Naive thymus-derived CD4-positive, alpha-beta T cell (primary cell): ENCODE measurements at regions not wholly inside any gene's neighbourhood (a gene's known extent, or its start where the extent isn't known, plus 50 kb on each side); places are given as distances from the start of the nearest gene placed in this dataset.

Source experiments
- ATAC-seq: fragments of 150-1000 bp; cut with Tn5 transposase; 2 replicates; pipeline ENCODE4 v1.10.0; 2021; ENCODE audit warnings: mild to moderate bottlenecking, moderate library complexity
- CTCF ChIA-PET: fragments of 350-600 bp; sonication (Branson Sonifier 250); formaldehyde crosslinking; loops from one replicate; lab custom pipeline; 2021; ENCODE audit warnings: antibody characterized with exemption; lab: Charles Lee
- POLR2A ChIA-PET: fragments of 350-600 bp; sonication (Branson Sonifier 250); formaldehyde crosslinking; loops from one replicate; lab custom pipeline; 2021; ENCODE audit warnings: antibody characterized with exemption, inconsistent platforms; lab: Charles Lee
- DNase-seq, 9 donors: peaks; one replicate each; pipeline versions ENCODE4 v3.0.0 to v3.0.0-alpha.2; 2020 to 2022; ENCODE audit warnings: mixed read lengths in 1 of 9
- H3K27ac ChIP-seq: one replicate; pipeline ENCODE4 v1.7.0; 2013; ENCODE audit warnings: mild to moderate bottlenecking, low read depth, low read length, moderate library complexity
- H3K27me3 ChIP-seq, 2 donors: one replicate each; pipeline ENCODE4 v1.7.0; 2013; ENCODE audit warnings: low read length in 2 of 2, mild to moderate bottlenecking in 2 of 2, moderate library complexity in 2 of 2; ENCODE audit not compliant: control insufficient read depth in 2 of 2, insufficient read depth in 2 of 2
- H3K36me3 ChIP-seq, 3 experiments: 1 replicate in 2 of 3; 2 replicates in 1 of 3; pipeline ENCODE4 v1.7.0; 2013; ENCODE audit warnings: low read length in 3 of 3, mild to moderate bottlenecking in 3 of 3, moderate library complexity in 1 of 3; ENCODE audit not compliant: insufficient read depth in 3 of 3, control insufficient read depth in 2 of 3
- H3K4me1 ChIP-seq, 2 donors: one replicate each; pipeline ENCODE4 v1.7.0; 2013; ENCODE audit warnings: low read length in 2 of 2, mild to moderate bottlenecking in 2 of 2, moderate library complexity in 1 of 2; ENCODE audit not compliant: control insufficient read depth in 2 of 2, insufficient read depth in 2 of 2
- H3K4me3 ChIP-seq: 2 replicates; pipeline ENCODE4 v1.7.0; 2013; ENCODE audit warnings: mild to moderate bottlenecking, low read length
- H3K9me3 ChIP-seq, 3 experiments: 1 replicate in 2 of 3; 2 replicates in 1 of 3; pipeline ENCODE4 v1.7.0; 2013; ENCODE audit warnings: low read length in 3 of 3; ENCODE audit not compliant: control insufficient read depth in 2 of 3
- H3K27ac Mint-ChIP-seq, 9 donors: one replicate each; pipeline ENCODE4 v1.8.0; 2020 to 2022; ENCODE audit warnings: mixed read lengths in 9 of 9, mild to moderate bottlenecking in 8 of 9, moderate library complexity in 5 of 9, inconsistent platforms in 2 of 9
- H3K27me3 Mint-ChIP-seq, 5 donors: one replicate each; pipeline ENCODE4 v1.8.0; 2021 to 2022; ENCODE audit warnings: mixed read lengths in 5 of 5, mild to moderate bottlenecking in 1 of 5
- H3K36me3 Mint-ChIP-seq, 5 donors: one replicate each; pipeline ENCODE4 v1.8.0; 2020 to 2022; ENCODE audit warnings: mixed read lengths in 5 of 5, mild to moderate bottlenecking in 3 of 5, inconsistent platforms in 1 of 5
- H3K4me1 Mint-ChIP-seq, 7 donors: one replicate each; pipeline ENCODE4 v1.8.0; 2020 to 2022; ENCODE audit warnings: mixed read lengths in 7 of 7, mild to moderate bottlenecking in 3 of 7, inconsistent platforms in 1 of 7
- H3K4me3 Mint-ChIP-seq, 10 donors: one replicate each; pipeline ENCODE4 v1.8.0; 2020 to 2022; ENCODE audit warnings: mild to moderate bottlenecking in 10 of 10, mixed read lengths in 10 of 10, moderate library complexity in 6 of 10, inconsistent platforms in 2 of 10
- H3K9me3 Mint-ChIP-seq, 11 donors: one replicate each; pipeline ENCODE4 v1.8.0; 2020 to 2022; ENCODE audit warnings: mixed read lengths in 11 of 11, mild to moderate bottlenecking in 4 of 11, inconsistent platforms in 1 of 11, moderate library complexity in 1 of 11
- intact Hi-C, 2 donors: fragments of 100-400 bp; cut with micrococcal nuclease; formaldehyde crosslinking; loops; one replicate each; pipeline ENCODE4 v1.15.1; 2023

DNA sequence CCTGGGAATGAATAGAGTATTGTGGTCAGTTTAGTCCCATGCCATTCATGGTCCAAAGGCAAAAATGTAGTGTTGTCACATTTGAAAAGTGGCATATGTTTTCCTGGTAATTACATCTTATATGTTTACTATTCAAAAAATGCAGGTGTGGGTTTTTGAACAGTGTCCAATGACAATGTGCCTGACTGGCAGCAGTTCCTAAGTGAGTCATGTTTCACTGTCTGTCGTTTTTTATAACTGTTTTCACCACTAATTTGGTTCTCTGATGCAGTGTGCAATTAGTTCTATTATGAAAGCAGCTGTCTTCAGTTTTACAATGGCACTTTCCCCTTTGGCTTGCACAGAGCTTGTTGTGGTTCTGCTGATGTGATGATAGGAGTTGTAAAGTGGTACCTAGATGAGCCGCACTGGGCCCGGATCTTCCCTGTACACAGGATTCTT lies 162.3 kb downstream of the SEM1 start:
- Mint-ChIP-seq H3K4me1 (no peaks in the 10 kb centered on the region), H3K9me3 (peaks cover 0 to 6% (median 4%) of the 10 kb centered on the region in 11 donors), H3K27me3 (peaks cover 0 to 25% (median 13%) of the 10 kb centered on the region in 5 donors), H3K27ac (no peak overlapping the region), H3K4me3 (no peak overlapping the region), H3K36me3 (no peaks in the 10 kb centered on the region)
- Histone ChIP-seq H3K27me3 (peaks cover 0 to 3% of the 10 kb centered on the region in 2 donors), H3K4me3 (no peak overlapping the region), H3K4me1 (no peaks in the 10 kb centered on the region), H3K27ac (no peak overlapping the region), H3K36me3 (no peaks in the 10 kb centered on the region), H3K9me3 (no peaks in the 10 kb centered on the region)
- ChIA-PET POLR2A (no interaction called here), CTCF (no interaction called here)
- no peak for DNase-seq
- intact Hi-C loops = no loop called here
- no peak for ATAC-seq

DNA sequence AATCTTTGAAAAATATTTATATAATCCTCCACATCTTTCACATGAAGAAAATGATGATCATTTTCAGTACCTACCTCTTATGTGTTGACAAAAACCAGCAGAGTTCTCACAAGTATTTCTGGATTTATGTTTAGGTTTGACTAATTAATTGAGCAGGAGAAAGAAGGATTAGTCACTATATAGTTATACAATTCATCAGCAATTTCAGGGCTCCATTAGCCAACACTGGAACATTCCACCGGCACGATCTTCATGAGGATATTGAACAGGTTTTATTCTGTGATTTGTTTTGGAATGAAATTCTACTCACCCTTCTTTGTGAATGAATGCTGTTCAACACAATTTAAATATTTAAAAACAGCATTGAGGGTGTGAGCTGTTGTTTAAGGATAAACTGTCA lies 163.2 kb downstream of the SEM1 start:
- DNase-seq (no peak), ATAC-seq (no peak)
- no peak overlapping the region for H3K4me3 ChIP-seq
- Mint-ChIP-seq H3K4me1 (no peaks in the 10 kb centered on the region), H3K9me3 (peaks cover 0 to 6% (median 3%) of the 10 kb centered on the region in 11 donors), H3K4me3 (no peak overlapping the region), H3K27ac (no peak overlapping the region), H3K36me3 (no peaks in the 10 kb centered on the region), H3K27me3 (peaks cover 0 to 25% (median 13%) of the 10 kb centered on the region in 5 donors)
- no peak overlapping the region for H3K27ac ChIP-seq
- CTCF ChIA-PET = no interaction called here
- intact Hi-C loops = no loop called here
- no peaks in the 10 kb centered on the region for H3K36me3 ChIP-seq
- H3K4me1 ChIP-seq = no peaks in the 10 kb centered on the region
- H3K9me3 ChIP-seq = no peaks in the 10 kb centered on the region
- peaks cover 0 to 3% of the 10 kb centered on the region in 2 donors for H3K27me3 ChIP-seq
- POLR2A ChIA-PET = no interaction called here

DNA sequence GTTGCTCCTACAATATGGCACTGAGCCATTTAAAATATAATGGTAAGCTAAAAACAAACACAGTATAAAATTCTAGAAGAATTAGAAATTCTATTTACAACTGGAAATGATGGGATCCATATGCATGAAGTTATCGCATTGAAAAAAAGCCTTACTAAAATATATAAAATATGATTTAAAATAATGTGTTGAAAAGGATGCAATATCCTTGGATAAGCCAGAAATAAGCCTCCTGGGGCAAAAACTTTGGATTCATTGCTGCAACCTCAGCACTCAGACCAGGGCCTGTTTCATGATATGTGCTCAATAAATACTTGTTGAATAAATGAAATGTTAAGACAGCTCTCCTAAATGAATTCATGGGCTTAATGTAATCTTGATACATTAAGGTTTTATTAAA lies 170.2 kb downstream of the SEM1 start:
- H3K27me3 Mint-ChIP-seq = peaks cover 0 to 22% (median 12%) of the 10 kb centered on the region in 5 donors
- intact Hi-C loops = no loop called here
- no peak for DNase-seq
- ATAC-seq = no peak
- Histone ChIP-seq H3K27ac (no peak overlapping the region), H3K4me3 (no peak overlapping the region), H3K27me3 (peaks cover 0 to 3% of the 10 kb centered on the region in 2 donors), H3K36me3 (no peaks in the 10 kb centered on the region), H3K9me3 (no peaks in the 10 kb centered on the region), H3K4me1 (no peaks in the 10 kb centered on the region)
- CTCF ChIA-PET = no interaction called here
- POLR2A ChIA-PET = no interaction called here
- H3K27ac Mint-ChIP-seq = no peak overlapping the region
- H3K9me3 Mint-ChIP-seq = peaks cover 0 to 4% (median 0%) of the 10 kb centered on the region in 11 donors
- H3K4me1 Mint-ChIP-seq = peaks cover 0 to 4% (median 0%) of the 10 kb centered on the region in 7 donors
- H3K36me3 Mint-ChIP-seq = no peaks in the 10 kb centered on the region
- no peak overlapping the region for H3K4me3 Mint-ChIP-seq

DNA sequence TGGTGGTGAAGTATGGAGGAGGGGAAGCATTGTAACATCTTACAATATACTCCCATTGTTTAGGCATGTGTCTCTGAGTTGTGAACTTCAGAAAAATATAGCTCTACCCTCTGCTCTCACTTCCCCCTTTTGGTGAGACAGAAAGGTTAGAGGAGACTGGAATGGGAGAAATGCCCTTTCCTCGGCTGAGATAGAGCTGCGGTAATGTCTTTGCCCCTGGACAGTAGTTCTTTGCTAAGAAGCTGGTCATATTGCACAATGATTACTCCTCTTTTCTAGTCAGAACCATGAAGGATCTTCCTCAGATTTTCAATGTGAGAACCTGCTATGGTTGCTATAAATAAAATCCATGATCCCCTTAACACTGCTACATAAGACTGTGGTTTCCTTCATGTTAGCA lies 171.0 kb downstream of the SEM1 start:
- Histone ChIP-seq H3K4me1 (no peaks in the 10 kb centered on the region), H3K27me3 (peaks cover 0 to 3% of the 10 kb centered on the region in 2 donors), H3K4me3 (no peak overlapping the region), H3K36me3 (no peaks in the 10 kb centered on the region), H3K9me3 (no peaks in the 10 kb centered on the region), H3K27ac (no peak overlapping the region)
- no peak for DNase-seq
- Mint-ChIP-seq H3K27ac (no peak overlapping the region), H3K4me3 (no peak overlapping the region), H3K36me3 (no peaks in the 10 kb centered on the region), H3K27me3 (peaks cover 0 to 23% (median 12%) of the 10 kb centered on the region in 5 donors), H3K9me3 (peaks cover 0 to 4% (median 0%) of the 10 kb centered on the region in 11 donors), H3K4me1 (peaks cover 0 to 4% (median 0%) of the 10 kb centered on the region in 7 donors)
- intact Hi-C loops = no loop called here
- CTCF ChIA-PET = no interaction called here
- no peak for ATAC-seq
- POLR2A ChIA-PET = no interaction called here

DNA sequence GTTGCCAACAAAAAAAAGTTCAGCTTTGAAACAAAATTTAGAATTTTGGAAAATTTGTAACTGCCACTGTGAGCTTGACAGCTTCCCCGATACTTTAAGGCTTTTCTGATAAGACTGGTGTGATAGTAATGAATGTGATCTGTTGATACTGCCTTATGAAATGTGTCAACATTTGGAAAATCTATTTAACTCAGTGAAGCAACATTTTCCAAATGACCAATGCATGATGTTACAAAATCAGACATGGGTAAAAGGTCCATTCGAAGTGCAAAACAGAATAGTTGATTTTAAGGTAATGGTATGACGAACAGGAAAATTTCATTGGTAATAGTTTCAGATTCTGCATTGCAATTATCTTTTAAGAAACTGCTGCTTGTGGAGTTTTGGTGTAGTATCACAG lies 175.4 kb downstream of the SEM1 start:
- no peaks in the 10 kb centered on the region for H3K36me3 ChIP-seq
- Mint-ChIP-seq H3K27ac (no peak overlapping the region), H3K9me3 (peaks cover 0 to 4% (median 0%) of the 10 kb centered on the region in 11 donors), H3K4me1 (peaks cover 0 to 4% (median 0%) of the 10 kb centered on the region in 7 donors), H3K27me3 (peaks cover 5 to 49% (median 14%) of the 10 kb centered on the region in 5 donors), H3K36me3 (no peaks in the 10 kb centered on the region), H3K4me3 (no peak overlapping the region)
- H3K9me3 ChIP-seq = no peaks in the 10 kb centered on the region
- ChIA-PET POLR2A (no interaction called here), CTCF (no interaction called here)
- intact Hi-C loops = no loop called here
- no peak for ATAC-seq
- no peak for DNase-seq
- no peak overlapping the region for H3K27ac ChIP-seq
- H3K4me3 ChIP-seq = no peak overlapping the region
- H3K27me3 ChIP-seq = no peaks in the 10 kb centered on the region
- H3K4me1 ChIP-seq = no peaks in the 10 kb centered on the region

DNA sequence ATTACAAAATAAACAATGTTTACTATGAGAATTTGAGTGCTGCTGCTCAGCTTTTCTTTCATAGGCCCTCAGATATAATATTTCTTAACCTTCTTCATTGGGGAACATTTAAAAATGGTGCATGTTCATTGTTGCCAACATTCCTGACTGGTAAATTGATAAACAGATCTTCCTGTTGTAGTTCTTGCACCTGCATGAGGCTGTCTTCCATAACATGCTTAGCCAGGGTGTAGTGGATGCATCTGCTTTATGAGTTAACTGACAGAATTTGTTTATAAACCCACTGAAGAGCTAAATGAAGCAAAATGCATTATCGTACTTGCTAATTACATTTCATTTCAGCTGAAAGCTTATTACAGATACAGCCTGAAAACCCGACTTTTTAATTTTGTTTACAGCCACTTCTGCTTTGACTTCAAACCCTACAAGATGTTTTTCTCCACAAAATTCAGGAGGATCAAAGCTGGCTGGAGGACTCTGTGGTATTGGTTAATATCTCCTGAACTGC lies 177.2 kb downstream of the SEM1 start:
- no peak for ATAC-seq
- intact Hi-C loops = no loop called here

DNA sequence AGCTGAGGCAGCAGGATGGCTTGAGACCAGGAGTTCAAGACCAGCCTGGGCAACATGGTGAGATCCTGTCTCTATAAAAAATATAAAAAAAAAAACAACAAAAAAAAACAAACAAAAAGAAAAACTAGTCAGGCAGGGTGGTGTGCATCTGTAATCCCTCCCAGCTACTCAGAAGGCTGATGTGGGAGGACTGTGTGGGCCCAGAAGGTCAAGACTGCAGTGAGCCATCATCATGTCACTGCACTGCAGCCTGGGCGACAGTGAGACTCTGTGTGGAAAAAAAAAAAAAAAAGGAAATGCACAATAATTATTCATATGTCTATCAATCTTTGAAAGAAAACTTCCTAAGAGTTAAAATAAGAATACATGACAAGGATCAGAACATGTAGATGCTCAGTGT lies 178.3 kb downstream of the SEM1 start:
- Histone ChIP-seq H3K9me3 (no peaks in the 10 kb centered on the region), H3K4me3 (no peak overlapping the region), H3K36me3 (no peaks in the 10 kb centered on the region), H3K27ac (no peak overlapping the region), H3K4me1 (no peaks in the 10 kb centered on the region), H3K27me3 (no peaks in the 10 kb centered on the region)
- POLR2A ChIA-PET = no interaction called here
- H3K4me1 Mint-ChIP-seq = no peaks in the 10 kb centered on the region
- no peak overlapping the region for H3K27ac Mint-ChIP-seq
- intact Hi-C loops = no loop called here
- H3K36me3 Mint-ChIP-seq = no peaks in the 10 kb centered on the region
- no peak for ATAC-seq
- CTCF ChIA-PET = no interaction called here
- peaks cover 0 to 4% (median 0%) of the 10 kb centered on the region in 11 donors for H3K9me3 Mint-ChIP-seq
- peaks cover 9 to 39% (median 14%) of the 10 kb centered on the region in 5 donors for H3K27me3 Mint-ChIP-seq
- no peak for DNase-seq
- no peak overlapping the region for H3K4me3 Mint-ChIP-seq

More for the DNA sequence above, 177.2 kb downstream of the SEM1 start:
- CTCF ChIA-PET = no interaction called here
- no peak for DNase-seq
- Mint-ChIP-seq H3K4me3 (no peak overlapping the region), H3K4me1 (no peaks in the 10 kb centered on the region), H3K36me3 (no peaks in the 10 kb centered on the region), H3K27me3 (peaks cover 8 to 39% (median 14%) of the 10 kb centered on the region in 5 donors), H3K27ac (no peak overlapping the region), H3K9me3 (peaks cover 0 to 4% (median 0%) of the 10 kb centered on the region in 11 donors)
- no peak overlapping the region for H3K4me3 ChIP-seq
- H3K36me3 ChIP-seq = no peaks in the 10 kb centered on the region
- H3K27me3 ChIP-seq = no peaks in the 10 kb centered on the region
- no peaks in the 10 kb centered on the region for H3K4me1 ChIP-seq
- no peaks in the 10 kb centered on the region for H3K9me3 ChIP-seq
- POLR2A ChIA-PET = no interaction called here
- H3K27ac ChIP-seq = no peak overlapping the region
